HG03354 (cell line): ENCODE measurements at regions not wholly inside any gene's neighbourhood (a gene's known extent, or its start where the extent isn't known, plus 50 kb on each side); places are given as distances from the start of the nearest gene placed in this dataset.
A peak's percentile ranks its signal among the peaks of the same experiment; 100 is the strongest.
"Not testable (repeated sequence)": the region's sequence is repeated elsewhere in the genome, so short reads cannot be mapped to it uniquely, and the experiment has no call there.

Source experiments
- ATAC-seq: cut with Tn5 transposase; IDR thresholded peaks from one replicate; pipeline ENCODE4 v1.9.1; 2021; ENCODE audit warnings: mild to moderate bottlenecking; ENCODE audit not compliant: unreplicated experiment, poor library complexity, severe bottlenecking

DNA sequence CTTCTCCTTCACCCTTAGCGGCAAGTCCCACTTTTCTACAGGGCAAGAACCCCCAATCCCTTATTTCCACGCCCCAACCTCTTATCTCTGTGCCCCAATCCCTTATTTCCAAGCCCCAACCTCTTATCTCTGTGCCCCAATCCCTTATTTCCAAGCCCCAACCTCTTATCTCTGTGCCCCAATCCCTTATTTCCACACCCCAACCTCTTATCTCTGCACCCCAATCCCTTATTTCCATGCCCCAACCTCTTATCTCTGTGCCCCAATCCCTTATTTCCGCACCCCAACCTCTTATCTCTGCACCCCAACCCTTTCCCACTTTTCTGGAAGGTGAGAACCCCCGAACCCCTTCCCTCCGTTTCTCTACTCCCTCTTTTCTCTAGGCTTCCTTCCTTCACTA is 116.1 kb upstream of the GJE1 start:
- ATAC-seq, result not testable (repeated sequence)

DNA sequence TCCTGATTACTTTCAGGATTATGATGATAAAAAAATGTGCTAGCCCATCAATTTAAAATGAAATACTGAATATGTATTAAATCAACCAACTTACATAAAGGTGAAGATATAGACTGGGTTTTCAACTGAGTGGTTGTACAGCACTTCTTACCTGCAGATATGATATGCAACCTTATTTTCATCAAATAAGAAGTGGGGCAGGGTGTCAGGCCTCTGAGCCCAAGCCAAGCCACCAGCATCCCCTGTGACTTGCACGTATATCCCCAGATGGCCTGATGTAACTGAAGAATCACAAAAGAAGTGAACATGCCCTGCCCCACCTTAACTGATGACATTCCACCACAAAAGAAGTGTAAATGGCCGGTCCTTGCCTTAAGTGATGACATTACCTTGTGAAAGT is 117.3 kb upstream of the GJE1 start:
- not testable (repeated sequence) for ATAC-seq

DNA sequence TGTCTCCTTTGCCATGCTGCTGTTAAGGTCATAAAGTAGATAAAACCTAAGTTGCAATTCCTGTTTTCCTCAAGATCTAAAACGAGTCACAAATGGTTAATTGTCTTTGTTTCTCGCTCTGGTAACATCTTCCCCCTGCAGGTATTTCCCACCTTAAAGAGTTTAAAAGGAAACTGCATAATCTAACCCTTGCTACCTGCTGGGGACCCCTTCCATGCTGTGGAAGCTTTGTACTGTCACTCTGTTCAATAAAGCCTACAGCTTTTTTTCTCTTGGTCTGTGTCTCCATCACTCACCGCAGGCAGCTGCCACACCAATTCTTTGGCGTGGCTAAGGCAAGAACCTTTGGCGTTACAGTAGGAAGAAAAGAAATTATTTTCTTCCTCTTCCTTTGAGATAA is 117.7 kb upstream of the GJE1 start:
- no peak for ATAC-seq

DNA sequence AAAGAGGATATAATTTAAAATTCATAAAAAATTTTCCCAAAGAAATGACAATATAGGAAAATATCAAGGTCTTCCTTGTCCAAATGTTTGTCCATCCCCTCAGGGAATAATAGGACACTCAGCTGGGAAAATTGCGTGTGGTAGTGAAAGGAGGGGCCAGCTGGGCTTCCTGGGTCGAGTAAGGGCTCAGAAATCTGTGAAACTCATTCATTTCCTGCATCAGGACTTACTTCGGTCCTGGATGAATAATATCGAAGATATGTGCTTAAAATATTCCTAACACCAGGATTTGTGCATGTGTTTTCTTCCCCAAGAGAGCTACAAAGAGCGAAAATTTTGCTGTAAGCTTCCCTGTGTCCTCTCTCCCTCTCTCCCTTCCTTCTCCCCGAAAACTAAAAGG is 118.2 kb upstream of the GJE1 start:
- no peak for ATAC-seq

DNA sequence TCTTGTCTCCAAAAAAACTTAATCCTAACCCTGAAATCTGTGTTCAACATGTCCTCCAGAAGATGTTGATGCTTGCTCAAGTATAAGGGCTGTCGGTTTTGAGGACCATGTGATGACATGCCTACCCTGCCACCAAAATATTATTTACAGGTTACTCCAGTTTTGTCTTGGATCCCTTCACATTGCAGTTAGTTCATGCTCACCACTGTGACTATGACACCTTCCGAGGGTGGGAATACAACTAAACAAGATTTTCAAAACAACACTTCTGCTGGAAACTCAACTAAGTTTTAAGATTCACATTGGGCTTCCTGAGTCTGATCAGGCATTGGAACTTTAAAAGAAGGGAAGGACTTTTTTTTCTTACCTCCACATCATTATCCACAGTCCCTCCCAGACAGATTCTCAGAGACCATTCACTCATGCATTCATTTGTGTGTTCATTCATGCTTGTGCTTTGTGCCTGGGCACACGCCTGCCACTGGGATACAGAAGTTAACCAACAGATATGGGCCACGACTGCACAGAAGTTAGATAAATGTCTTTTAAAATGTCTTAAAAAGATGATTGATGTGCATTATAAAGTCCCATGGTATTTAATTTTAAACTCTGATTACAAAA is 118.7 kb upstream of the GJE1 start:
- ATAC-seq, result no peak

DNA sequence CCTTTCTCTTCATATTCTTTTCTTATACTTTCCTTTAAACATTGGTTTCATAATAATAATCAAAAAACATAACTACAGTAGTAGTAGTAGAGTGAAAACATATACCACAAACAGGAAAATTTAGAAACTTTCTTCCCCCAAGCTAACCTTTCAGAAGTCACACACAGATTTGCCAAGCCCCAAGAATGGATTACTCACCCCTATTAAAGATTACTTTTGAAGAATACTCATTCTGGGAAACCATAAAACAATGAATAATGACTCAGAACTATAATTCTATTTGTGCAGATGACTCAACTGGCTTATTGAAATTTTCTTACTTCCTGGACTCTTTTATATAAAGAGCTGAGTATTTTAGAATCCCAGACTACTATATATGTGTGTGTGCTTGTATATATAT is 119.4 kb upstream of the GJE1 start:
- peak; percentile 91 for ATAC-seq

DNA sequence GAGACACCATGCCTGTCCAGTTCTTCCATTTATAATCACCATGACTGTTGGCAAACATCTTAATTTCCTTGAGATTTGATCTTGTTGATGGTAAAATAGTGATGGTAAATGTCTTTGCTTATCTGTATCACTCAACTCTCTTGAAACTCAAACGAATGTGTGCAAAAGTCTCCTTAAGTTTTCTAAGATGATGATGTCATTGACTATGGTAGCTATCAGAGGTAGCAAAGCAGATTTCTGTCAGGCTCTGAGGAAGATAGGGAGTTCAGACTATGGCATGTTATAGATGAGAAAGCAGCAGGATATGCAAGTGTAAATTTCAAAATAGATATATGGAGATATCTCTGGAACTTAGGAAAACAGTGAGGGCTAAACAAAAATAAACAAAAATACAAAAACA is 121.0 kb upstream of the GJE1 start:
- no peak for ATAC-seq

DNA sequence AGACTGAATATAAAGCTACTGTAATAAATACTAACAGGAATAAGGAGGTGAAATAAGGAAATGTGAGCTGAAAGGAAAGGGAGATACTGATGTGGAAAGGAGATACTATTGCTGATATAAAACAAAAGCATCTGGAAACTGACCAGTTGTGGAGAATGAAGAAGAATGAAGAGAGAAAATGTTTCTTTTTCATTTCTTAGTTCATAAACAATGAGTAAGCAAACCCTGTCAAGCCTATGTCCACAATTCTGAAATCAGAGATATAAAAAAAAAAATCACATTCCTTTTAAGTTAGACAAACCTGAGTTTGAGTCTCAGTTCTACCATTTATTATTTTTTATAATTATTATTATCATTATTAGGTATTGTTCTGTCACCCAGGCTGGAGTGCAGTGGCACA is 121.6 kb upstream of the GJE1 start:
- ATAC-seq, result no peak

DNA sequence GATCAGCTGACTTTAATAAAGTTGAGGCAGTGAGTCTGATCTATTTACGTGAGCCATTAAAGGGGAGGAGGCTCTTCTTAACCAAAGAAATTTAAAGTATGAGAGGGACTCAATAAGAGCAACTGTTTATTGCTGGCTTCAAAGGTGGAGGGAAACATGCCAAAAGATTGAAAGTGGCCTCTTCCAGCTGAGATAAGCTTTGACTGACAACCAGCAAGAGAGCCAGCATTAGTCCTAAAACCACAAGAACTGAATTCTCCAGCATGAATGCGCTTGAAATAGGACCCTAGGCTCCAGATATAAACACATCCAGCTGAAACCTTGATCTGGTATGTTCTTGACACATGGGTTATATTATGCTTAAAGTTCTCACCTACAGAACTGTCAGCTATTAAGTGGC is 123.1 kb upstream of the GJE1 start:
- ATAC-seq, result no peak

DNA sequence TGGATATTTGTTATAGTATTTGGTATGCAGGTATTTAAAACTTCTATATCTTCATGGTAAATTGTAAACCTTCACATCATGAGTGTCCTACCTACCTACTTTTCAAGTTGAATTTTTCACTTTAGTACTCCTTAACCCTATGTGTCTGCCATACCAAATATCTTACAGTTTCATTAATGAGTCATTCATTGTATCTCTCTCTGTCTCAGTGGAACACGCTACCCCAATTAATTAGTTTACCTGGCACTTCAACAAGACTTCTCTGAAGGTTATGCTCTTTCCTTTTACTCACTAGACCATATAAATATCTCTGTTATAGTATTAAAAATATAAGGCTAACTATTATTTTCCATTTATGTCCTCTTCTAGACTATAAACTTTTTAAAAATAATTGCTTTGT is 123.9 kb upstream of the GJE1 start:
- ATAC-seq, result no peak

DNA sequence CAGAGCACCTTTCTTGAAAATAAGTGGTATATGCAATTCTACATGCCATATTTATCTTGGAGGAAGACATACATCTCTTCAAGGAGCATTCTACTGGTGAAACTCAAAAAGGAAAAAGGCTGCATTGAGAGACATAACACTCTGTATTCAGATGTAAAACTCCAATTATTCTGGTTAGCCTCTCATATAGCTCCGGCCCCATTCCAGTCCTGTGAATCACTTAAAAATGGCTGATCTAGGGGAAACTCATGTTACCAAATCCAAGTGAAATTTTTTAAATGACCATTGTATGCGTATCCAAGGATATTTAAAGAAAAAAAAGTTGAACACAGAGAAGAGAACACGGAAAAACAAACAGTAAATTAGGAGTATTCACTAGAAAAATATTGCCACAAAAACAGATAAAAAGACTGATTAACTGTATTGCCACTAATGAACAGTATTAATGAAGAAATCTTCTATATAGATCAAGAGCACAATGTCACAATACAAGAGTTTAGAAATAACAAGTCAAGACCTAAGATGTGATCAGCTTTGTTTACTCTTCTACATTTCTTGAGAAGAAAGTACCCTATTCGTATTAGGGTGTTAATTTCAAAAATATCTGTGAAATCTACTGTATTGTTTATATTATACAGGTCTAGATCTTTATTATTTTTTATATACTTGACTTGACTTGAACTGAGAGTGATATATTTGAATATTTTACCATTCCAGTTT is 124.5 kb upstream of the GJE1 start:
- no peak for ATAC-seq

DNA sequence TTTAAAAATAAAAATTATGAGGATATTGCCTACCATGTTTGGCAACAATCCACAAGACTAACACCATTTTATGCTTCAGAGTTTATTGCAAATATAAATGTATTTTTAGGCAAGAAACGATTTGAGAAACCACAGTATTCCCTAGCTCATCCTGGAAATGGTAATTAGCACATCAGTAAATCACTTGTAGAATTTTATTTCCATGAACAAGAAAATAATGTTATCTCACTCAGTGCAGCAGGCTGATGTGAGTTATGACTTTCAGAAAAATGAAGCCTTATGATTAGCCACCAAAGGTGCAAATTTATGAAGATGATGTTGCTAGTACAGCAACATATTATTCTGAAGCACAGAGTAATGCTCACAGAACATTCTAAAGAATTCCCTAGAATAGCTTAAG is 127.7 kb upstream of the GJE1 start:
- no peak for ATAC-seq

DNA sequence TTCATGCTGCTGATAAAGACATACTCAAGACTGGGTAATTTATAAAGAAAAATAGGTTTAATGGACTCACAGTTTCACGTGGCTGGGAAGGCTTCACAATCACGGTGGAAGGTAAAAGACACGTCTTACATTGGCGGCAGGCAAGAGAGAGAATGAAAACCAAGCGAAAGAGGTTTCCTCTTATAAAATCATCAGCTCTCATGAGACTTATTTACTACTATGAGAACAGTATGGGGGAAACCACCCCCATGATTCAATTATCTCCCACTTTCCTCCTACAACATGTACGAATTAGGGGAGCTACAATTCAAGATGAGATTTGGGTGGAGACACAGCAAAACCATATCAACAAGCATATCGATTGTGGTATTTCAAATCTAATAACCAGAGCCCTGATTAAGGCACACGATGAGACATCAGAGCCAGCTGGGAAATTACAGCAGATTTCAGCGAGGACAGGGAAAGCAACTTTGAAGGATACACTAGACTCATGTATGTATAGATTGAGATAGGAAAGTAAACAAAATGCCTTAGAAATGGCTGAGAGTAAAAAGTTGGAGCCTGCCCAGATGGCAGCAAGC is 129.8 kb upstream of the GJE1 start:
- no peak for ATAC-seq

DNA sequence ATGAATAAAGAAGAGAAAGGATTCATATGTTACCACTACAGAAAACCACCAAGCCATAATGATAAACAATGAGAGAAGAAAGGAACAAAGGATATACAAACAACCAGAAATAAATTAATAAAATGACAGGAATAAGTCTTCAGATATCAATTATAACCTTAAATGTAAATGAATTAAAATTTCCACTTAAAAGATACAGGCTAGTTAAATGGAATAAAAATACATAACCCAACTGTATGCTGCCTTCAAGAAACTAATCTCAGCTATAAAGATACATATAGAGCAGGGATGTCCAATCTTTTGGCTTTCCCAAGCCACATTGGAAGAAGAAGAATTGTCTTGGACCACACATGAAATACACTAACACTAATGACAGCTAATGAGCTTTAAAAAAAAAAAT is 135.9 kb upstream of the GJE1 start:
- no peak for ATAC-seq

DNA sequence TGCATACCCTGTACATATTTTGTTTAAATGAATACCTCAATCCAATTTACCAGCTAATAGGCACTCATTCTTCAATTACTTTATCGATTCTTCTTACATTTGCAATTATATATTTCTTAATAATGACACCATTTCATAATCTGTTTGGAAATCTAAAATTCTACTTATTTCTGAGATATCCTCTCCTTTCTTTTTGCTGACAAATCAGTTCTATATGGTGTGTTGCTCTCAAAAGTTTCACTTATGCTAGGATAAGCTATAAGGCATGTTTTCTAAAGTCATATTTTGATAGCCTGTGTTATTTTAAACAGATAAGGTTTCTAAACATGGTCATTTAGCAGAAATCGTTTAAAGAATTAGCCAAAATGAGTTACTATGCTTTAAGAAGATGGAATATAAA is 140.6 kb upstream of the GJE1 start:
- ATAC-seq, result no peak

DNA sequence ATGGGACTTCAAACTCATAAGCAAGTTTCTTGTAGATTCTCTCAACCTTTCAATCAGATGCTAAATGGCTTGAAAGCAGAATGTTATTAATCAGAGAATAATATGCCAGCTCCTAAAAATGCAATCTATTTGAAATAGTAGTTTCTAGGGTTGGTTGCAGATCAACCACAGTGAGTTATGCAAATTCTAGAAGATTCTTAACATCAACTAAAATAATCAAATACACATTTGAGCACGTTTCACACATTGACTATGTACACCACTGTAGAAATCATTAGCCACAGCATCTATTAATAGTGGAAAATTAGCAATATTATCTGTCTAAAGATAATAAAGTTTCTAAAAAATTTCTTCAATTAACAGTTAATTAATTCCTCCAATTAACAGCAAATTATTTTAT is 141.9 kb upstream of the GJE1 start:
- no peak for ATAC-seq

DNA sequence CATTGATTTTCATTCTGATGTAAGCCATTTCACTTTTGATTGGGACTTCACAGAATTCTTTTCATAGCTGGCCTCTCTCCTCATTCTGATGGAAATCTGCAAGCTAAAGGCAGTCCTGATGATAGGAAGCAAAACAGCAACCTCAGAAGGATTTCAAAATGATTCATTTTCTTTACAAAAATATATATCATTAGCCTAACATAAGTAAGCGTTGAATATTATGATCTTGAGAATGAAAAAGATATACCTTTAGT is 143.1 kb upstream of the GJE1 start:
- no peak for ATAC-seq

DNA sequence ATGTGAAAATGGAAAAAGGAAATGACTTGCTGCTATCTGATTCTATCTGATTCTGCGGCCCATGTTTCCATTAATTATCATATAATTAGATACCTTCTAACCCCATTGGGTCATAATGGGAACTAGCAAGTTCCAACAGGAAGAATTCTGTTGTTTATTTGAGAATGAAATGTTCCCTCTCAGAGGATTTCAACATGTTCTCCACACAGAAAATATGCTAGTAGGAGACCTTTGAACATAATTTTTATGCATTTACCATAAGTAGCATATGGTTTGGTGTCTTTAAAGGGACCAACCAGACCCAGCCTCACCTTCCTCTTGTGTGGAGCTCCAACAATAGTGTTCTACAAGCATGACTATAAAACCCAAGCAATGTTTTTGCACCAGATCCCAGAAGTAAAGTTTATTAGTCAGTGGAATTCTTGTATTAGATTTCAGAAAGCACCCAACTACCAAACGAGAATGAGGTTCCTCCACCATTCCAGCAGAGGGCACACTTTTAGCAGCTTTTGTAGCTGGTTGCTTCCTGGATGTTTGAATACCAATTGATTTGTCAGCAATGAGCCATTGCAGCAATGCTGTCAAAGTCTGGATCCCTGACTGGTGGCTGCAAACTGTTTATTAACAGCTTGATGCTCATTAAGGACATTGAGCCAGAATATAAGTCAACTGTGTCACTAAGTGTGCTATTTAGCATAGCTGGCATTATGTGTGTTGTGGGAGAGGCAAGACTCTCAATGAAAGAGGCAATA is 143.6 kb upstream of the GJE1 start:
- peak; percentile 89 for ATAC-seq

DNA sequence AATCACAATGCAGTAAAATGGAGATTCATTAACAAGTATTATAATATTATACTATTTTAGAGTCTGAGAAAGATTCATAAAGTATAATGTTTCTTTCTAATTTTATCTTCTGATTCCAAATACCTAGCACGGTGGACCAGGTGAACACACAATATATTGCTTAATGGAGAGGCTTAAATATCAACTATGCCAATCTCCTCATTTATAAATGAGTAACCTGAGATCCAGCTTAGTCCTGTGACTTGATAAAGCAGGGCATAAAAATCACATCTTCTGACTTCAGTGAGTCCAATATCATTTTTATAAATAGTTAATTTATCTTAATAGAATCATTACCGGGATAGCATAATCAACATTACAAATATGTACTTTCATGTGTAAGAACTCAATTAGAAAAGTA is 144.4 kb upstream of the GJE1 start:
- no peak for ATAC-seq

DNA sequence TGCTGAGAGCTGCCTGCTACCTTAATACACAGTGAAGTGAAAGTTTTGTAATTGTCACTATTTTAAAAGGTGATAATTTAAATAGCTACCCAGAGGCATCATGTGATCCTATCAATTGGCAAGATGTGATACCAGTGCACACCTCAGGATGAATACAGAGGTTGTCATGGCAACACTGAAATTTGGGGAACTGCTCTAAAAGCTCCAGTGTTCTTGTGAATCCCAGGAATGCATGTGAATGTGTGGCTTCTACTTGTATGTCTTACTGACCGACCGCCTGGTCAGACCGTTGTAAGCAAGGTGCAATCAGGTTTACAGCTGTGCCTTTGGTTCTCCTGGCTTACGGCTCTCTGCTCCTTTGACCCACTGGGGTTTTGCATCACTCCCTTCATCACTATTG is 146.3 kb upstream of the GJE1 start:
- ATAC-seq, result no peak

DNA sequence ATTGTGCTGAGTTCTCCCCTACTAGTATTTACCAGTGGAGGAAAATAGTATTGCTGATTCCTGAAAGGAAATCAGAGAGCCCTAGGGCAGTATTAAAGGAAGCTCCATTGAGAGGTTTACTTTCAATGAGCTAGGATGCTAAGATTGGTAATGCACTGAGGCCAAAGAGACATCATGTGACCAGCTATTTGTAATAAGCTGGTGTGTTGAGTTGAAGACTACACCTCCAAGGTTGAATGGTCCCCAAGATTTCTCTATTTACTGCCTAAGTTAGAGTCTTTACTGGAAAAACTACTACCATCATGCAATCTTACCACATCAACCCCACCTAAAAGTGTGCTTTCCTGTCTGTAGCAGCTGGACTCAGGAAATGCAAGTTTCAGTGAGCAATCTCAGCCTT is 151.5 kb upstream of the GJE1 start:
- ATAC-seq, result no peak
